H1 (cell line): ENCODE measurements at regions not wholly inside any gene's neighbourhood (a gene's known extent, or its start where the extent isn't known, plus 50 kb on each side); places are given as distances from the start of the nearest gene placed in this dataset.

Experiments used
- CTCF ChIA-PET: fragments of 300-600 bp; sonication (Branson Sonifier 250); formaldehyde crosslinking; loops from one replicate; lab custom pipeline; 2021; ENCODE audit not compliant: partially characterized antibody; lab: Charles Lee
- POLR2A ChIA-PET: fragments of 300-600 bp; sonication (Branson Sonifier 250); formaldehyde crosslinking; loops from one replicate; lab custom pipeline; 2021; ENCODE audit warnings: inconsistent platforms; ENCODE audit not compliant: partially characterized antibody; lab: Charles Lee
- DNase-seq, 2 experiments: peaks; one replicate each; pipeline versions ENCODE4 v3.0.0 to v3.0.0-alpha.2; 2010 to 2022; ENCODE audit warnings: low spot score in 2 of 2, low read depth in 1 of 2, mixed read lengths in 1 of 2
- FAIRE-seq: peaks from 2 replicates; lab custom pipeline; 2011; peaks lifted over from hg19 to GRCh38; lab: Jason Lieb, UNC
- H2AFZ ChIP-seq: 2 replicates; pipeline ENCODE4 v1.8.1; 2012; ENCODE audit warnings: low read length, inconsistent platforms
- H2AK5ac ChIP-seq: 2 replicates; pipeline ENCODE4 v1.6.1; 2013; ENCODE audit warnings: low read depth, low read length
- H2BK120ac ChIP-seq: replicated peaks from 2 replicates; pipeline ENCODE3; 2013; ENCODE audit warnings: low read depth, low read length, inconsistent platforms
- H2BK12ac ChIP-seq: 2 replicates; pipeline ENCODE4 v1.6.1; 2013; ENCODE audit warnings: low read depth, low read length
- H2BK15ac ChIP-seq: 2 replicates; pipeline ENCODE4 v1.6.1; 2013; ENCODE audit warnings: low read length
- H2BK20ac ChIP-seq: 2 replicates; pipeline ENCODE4 v1.6.1; 2013; ENCODE audit warnings: low read length
- H2BK5ac ChIP-seq: 2 replicates; pipeline ENCODE4 v1.6.1; 2013; ENCODE audit warnings: low read depth, low read length
- H3K14ac ChIP-seq: 2 replicates; pipeline ENCODE4 v1.6.1; 2013; ENCODE audit warnings: inconsistent platforms; ENCODE audit not compliant: insufficient read length
- H3K18ac ChIP-seq: 2 replicates; pipeline ENCODE4 v1.6.1; 2013; ENCODE audit warnings: low read length; ENCODE audit errors: extremely low read depth
- H3K23ac ChIP-seq: 2 replicates; pipeline ENCODE4 v1.6.1; 2013; ENCODE audit warnings: inconsistent platforms; ENCODE audit not compliant: insufficient read length
- H3K23me2 ChIP-seq: 2 replicates; pipeline ENCODE4 v1.6.1; 2013; ENCODE audit warnings: low read depth, low read length
- H3K27ac ChIP-seq: 2 replicates; pipeline ENCODE4 v1.6.1; 2011; ENCODE audit warnings: low read depth, low read length, inconsistent platforms
- H3K27me3 ChIP-seq, 4 experiments: replicated peaks in 1 of 4; 1 replicate in 1 of 4; 2 replicates in 3 of 4; pipeline versions ENCODE4 v1.6.1 to v1.8.1; 2011 to 2013; ENCODE audit warnings: low read length in 3 of 4, mild to moderate bottlenecking in 3 of 4, inconsistent platforms in 2 of 4, mixed read lengths in 2 of 4, moderate library complexity in 1 of 4; ENCODE audit not compliant: control insufficient read depth in 3 of 4, insufficient read depth in 3 of 4; ENCODE audit errors: extremely low read depth in 1 of 4
- H3K36me3 ChIP-seq, 4 experiments: 2 replicates each; pipeline versions ENCODE4 v1.6.1 to v1.8.1; 2011 to 2013; ENCODE audit warnings: mild to moderate bottlenecking in 4 of 4, low read length in 3 of 4, moderate library complexity in 2 of 4, control low read depth in 1 of 4, inconsistent platforms in 1 of 4; ENCODE audit not compliant: insufficient read depth in 4 of 4, control insufficient read depth in 2 of 4
- H3K4ac ChIP-seq: replicated peaks from 2 replicates; pipeline ENCODE3; 2013; ENCODE audit warnings: low read length, low read depth, mixed read lengths, inconsistent platforms; ENCODE audit not compliant: insufficient read length
- H3K4me1 ChIP-seq, 4 experiments: replicated peaks in 1 of 4; 1 replicate in 1 of 4; 2 replicates in 3 of 4; pipeline versions ENCODE4 v1.6.1 to v1.8.1; 2011 to 2013; ENCODE audit warnings: low read length in 3 of 4, inconsistent platforms in 2 of 4, mixed read lengths in 1 of 4; ENCODE audit not compliant: insufficient read depth in 4 of 4, control insufficient read depth in 3 of 4
- H3K4me2 ChIP-seq, 2 experiments: 2 replicates each; pipeline versions ENCODE4 v1.6.1 to v1.8.1; 2011 to 2013; ENCODE audit warnings: low read depth in 2 of 2, low read length in 2 of 2, control low read depth in 1 of 2, inconsistent platforms in 1 of 2, mild to moderate bottlenecking in 1 of 2; ENCODE audit not compliant: insufficient read depth in 1 of 2
- H3K4me3 ChIP-seq, 4 experiments: fragments of 200-600, 300-600 bp in 1 of 4; sonication (generic), shearing (Covaris generic), sonication (Bioruptor Twin) in 1 of 4; 2 replicates each; pipeline versions ENCODE4 v1.5.1 to v1.8.1; 2011 to 2016; ENCODE audit warnings: low read length in 4 of 4, low read depth in 3 of 4, control low read depth in 2 of 4, inconsistent platforms in 2 of 4, mild to moderate bottlenecking in 2 of 4, mixed read lengths in 1 of 4, moderate library complexity in 1 of 4; ENCODE audit not compliant: insufficient read depth in 2 of 4; ENCODE audit errors: extremely low read depth in 1 of 4
- H3K56ac ChIP-seq: replicated peaks from 2 replicates; pipeline ENCODE3; 2013; ENCODE audit warnings: low read depth, mild to moderate bottlenecking, mixed read lengths, low read length, inconsistent platforms; ENCODE audit not compliant: insufficient read length
- H3K79me1 ChIP-seq: 2 replicates; pipeline ENCODE4 v1.6.1; 2013; ENCODE audit warnings: low read depth, low read length, control low read depth
- H3K79me2 ChIP-seq, 2 experiments: 2 replicates each; pipeline versions ENCODE4 v1.6.1 to v1.8.1; 2012 to 2013; ENCODE audit warnings: low read length in 2 of 2, mild to moderate bottlenecking in 2 of 2, inconsistent platforms in 1 of 2; ENCODE audit not compliant: insufficient read depth in 2 of 2, control insufficient read depth in 1 of 2
- H3K9ac ChIP-seq, 4 experiments: replicated peaks in 1 of 4; 1 replicate in 1 of 4; 2 replicates in 3 of 4; pipeline versions ENCODE4 v1.6.1 to v1.8.1; 2011 to 2013; ENCODE audit warnings: low read depth in 3 of 4, low read length in 3 of 4, control low read depth in 2 of 4, mild to moderate bottlenecking in 2 of 4, moderate library complexity in 2 of 4, inconsistent platforms in 1 of 4; ENCODE audit errors: extremely low read depth in 1 of 4
- H3K9me3 ChIP-seq, 2 experiments: 2 replicates each; pipeline versions ENCODE4 v1.6.1 to v1.8.1; 2012 to 2013; ENCODE audit warnings: mild to moderate bottlenecking in 2 of 2, moderate library complexity in 2 of 2, control low read depth in 1 of 2, inconsistent platforms in 1 of 2, low read depth in 1 of 2, low read length in 1 of 2, mixed read lengths in 1 of 2; ENCODE audit not compliant: insufficient read depth in 2 of 2
- H4K20me1 ChIP-seq, 2 experiments: replicated peaks in 1 of 2; 2 replicates each; pipeline versions ENCODE3 to v1.8.1; 2011 to 2013; ENCODE audit warnings: inconsistent platforms in 2 of 2, low read length in 2 of 2, mild to moderate bottlenecking in 1 of 2; ENCODE audit not compliant: insufficient read depth in 2 of 2, control insufficient read depth in 1 of 2
- H4K5ac ChIP-seq: 2 replicates; pipeline ENCODE4 v1.6.1; 2013; ENCODE audit warnings: low read length, low read depth, mixed read lengths, inconsistent platforms; ENCODE audit not compliant: insufficient read length
- H4K8ac ChIP-seq: 2 replicates; pipeline ENCODE4 v1.8.0; 2013; ENCODE audit warnings: mild to moderate bottlenecking, moderate library complexity, low read length, inconsistent platforms; ENCODE audit not compliant: insufficient read depth; ENCODE audit errors: extremely low read depth
- H4K91ac ChIP-seq: replicated peaks from 2 replicates; pipeline ENCODE3; 2013; ENCODE audit warnings: low read length, mixed read lengths, inconsistent platforms; ENCODE audit not compliant: insufficient read length
- CBX8 ChIP-seq: fragments of 300-800, 300-1000 bp; sonication (generic); IDR thresholded peaks from 2 replicates; pipeline ENCODE4 v1.7.1; 2016; ENCODE audit warnings: low read depth, low read length, borderline replicate concordance
- HDAC6 ChIP-seq: IDR thresholded peaks from one replicate; pipeline ENCODE4 v1.7.1; 2012; ENCODE audit warnings: low read depth, mild to moderate bottlenecking, inconsistent platforms, low read length, moderate library complexity
- RAD21 ChIP-seq, 2 experiments: IDR thresholded peaks in 1 of 2; conservative IDR thresholded peaks in 1 of 2; 2 replicates each; pipeline ENCODE4 v1.6.1; 2011; ENCODE audit warnings: low read depth in 2 of 2, low read length in 2 of 2, improper control_type of control experiment in 1 of 2, inconsistent platforms in 1 of 2, mild to moderate bottlenecking in 1 of 2, moderate library complexity in 1 of 2
- SIN3A ChIP-seq, 2 experiments: IDR thresholded peaks in 1 of 2; conservative IDR thresholded peaks in 1 of 2; 2 replicates each; pipeline ENCODE4 v1.6.1; 2011 to 2012; ENCODE audit warnings: low read length in 2 of 2, improper control_type of control experiment in 1 of 2, low read depth in 1 of 2, mild to moderate bottlenecking in 1 of 2
- SIRT6 ChIP-seq: IDR thresholded peaks from one replicate; pipeline ENCODE4 v1.7.1; 2012; ENCODE audit warnings: low read length, inconsistent platforms
- TAF1 ChIP-seq: IDR thresholded peaks from 2 replicates; pipeline ENCODE4 v1.6.1; 2011; ENCODE audit warnings: mild to moderate bottlenecking, low read depth, low read length
- TAF7 ChIP-seq: optimal IDR thresholded peaks from 2 replicates; pipeline ENCODE3; 2011; ENCODE audit warnings: low read depth, mild to moderate bottlenecking, inconsistent platforms, low read length, moderate library complexity, borderline replicate concordance

GRCh38 chr6:112475083-112475482 lies 128.0 kb downstream of the RFPL4B start:
- ChIA-PET CTCF (no interaction called here), POLR2A (no interaction called here)
- Histone ChIP-seq H3K79me2 (no peaks in the 10 kb centered on the region), H4K91ac (no peak overlapping the region), H3K23me2 (no peaks in the 10 kb centered on the region; the same call in 1 of the 2 replicates), H3K18ac (no peak overlapping the region), H3K79me1 (no peaks in the 10 kb centered on the region), H3K9ac (no peak overlapping the region), H3K4me3 (no peak overlapping the region), H4K8ac (no peak overlapping the region), H3K27me3 (no peaks in the 10 kb centered on the region), H3K14ac (no peak overlapping the region), H4K20me1 (no peaks in the 10 kb centered on the region), H3K27ac (no peak overlapping the region), H2BK15ac (no peak overlapping the region), H3K9me3 (no peaks in the 10 kb centered on the region), H2AFZ (no peak overlapping the region), H3K4ac (no peak overlapping the region), H3K4me1 (no peaks in the 10 kb centered on the region), H3K36me3 (no peaks in the 10 kb centered on the region), H2AK5ac (no peak overlapping the region), H3K56ac (no peak overlapping the region), H4K5ac (no peak overlapping the region), H2BK12ac (no peak overlapping the region), H2BK5ac (no peak overlapping the region), H2BK120ac (no peak overlapping the region), H3K23ac (no peak overlapping the region), H2BK20ac (no peak overlapping the region), H3K4me2 (no peak overlapping the region)
- FAIRE-seq (no peak), DNase-seq (no peak)
- TF ChIP-seq HDAC6 (no peak), TAF1 (no peak), SIN3A (conservative IDR thresholded peaks at IDR 0.05 in 1 of 2, IDR thresholded peaks at IDR 0.05 in 1 of 2; ENCODE audit: low read depth in 1 of 2, low read length in 2 of 2) (no peak), CBX8 (no peak), RAD21 (IDR thresholded peaks at IDR 0.05 in 1 of 2, conservative IDR thresholded peaks at IDR 0.05 in 1 of 2; ENCODE audit: low read depth in 2 of 2, low read length in 2 of 2) (no peak), TAF7 (no peak), SIRT6 (no peak)
